ENCODE measurements at regions not wholly inside any gene's neighbourhood (a gene's known extent, or its start where the extent isn't known, plus 50 kb on each side); places are given as distances from the start of the nearest gene placed in this dataset.

DNA sequence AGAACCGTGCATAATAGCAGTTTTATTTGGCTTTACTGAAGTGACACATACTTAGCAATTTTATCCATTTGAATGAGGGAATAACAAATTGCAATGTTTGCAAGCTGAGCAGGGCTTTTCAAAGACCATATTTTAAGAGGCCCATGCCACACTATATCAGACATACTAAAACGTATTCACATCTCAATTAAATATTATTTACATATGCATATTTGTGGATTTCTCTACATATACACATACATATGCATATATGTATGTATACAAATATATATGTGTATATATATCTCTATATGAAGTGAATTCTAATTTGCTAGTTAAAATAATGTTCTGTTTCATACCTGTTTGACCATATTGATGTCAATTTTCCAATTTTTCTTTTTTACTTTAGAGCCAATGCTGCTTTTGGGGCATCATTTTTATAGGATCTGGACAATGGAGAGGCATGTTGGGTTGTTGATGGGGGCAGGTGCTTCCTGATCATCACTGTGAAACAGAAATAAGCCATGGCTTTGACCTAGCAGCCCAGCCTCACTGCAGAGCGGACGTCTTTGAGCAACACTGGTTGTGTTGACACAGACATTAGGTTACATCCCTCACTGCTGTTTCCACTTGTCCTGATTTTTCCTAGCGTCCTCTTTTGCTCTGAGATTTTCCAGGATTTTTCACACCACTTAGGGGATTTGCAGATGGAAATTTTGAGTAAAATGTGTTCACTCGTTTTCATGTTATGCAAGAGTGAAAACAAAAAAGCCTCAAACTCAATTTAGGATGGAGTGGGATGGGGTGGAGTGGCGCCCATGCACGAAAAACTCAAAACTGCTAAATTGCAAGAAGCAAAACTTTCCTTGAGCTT, 56.9 kb downstream of the RDH14 start:
- TF ChIP-seq, protein P1, sequence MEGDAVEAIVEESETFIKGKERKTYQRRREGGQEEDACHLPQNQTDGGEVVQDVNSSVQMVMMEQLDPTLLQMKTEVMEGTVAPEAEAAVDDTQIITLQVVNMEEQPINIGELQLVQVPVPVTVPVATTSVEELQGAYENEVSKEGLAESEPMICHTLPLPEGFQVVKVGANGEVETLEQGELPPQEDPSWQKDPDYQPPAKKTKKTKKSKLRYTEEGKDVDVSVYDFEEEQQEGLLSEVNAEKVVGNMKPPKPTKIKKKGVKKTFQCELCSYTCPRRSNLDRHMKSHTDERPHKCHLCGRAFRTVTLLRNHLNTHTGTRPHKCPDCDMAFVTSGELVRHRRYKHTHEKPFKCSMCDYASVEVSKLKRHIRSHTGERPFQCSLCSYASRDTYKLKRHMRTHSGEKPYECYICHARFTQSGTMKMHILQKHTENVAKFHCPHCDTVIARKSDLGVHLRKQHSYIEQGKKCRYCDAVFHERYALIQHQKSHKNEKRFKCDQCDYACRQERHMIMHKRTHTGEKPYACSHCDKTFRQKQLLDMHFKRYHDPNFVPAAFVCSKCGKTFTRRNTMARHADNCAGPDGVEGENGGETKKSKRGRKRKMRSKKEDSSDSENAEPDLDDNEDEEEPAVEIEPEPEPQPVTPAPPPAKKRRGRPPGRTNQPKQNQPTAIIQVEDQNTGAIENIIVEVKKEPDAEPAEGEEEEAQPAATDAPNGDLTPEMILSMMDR (IDR thresholded peaks at IDR 0.05; ENCODE audit: borderline replicate concordance, control extremely low read depth, extremely low read depth, insufficient read depth, missing control alignments) = no peak
- DNase-seq (ENCODE audit: low spot score) = no peak
- in situ Hi-C loops (cut with MboI; ENCODE audit: low sequenced_read_pairs, unreplicated experiment) = loop anchor here (25.0 kb wide), 1 partner anchor 859 kb away; the partner anchor contains the start of gene OSR1

DNA sequence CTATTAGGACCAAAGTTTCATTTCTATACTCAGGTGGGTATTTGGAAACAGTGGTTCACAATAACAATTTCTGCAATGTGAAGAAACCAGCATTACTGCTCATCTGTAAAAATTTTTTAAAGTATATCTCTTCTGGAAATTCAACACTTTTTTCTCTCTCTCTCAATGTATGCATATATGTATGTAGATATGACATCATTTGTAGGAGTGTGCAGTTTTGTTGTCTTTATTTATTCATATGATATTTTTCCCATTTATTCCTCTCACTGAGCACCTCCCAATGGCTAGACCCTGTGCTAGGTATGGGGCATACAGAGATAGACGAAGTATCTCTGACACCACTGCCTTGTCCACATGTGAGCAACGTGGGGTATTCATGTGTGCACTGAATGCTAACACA, 58.3 kb downstream of the RDH14 start:
- in situ Hi-C loops (cut with MboI; ENCODE audit: low sequenced_read_pairs, unreplicated experiment) = loop anchor here (25.0 kb wide), 1 partner anchor 860 kb away; the partner anchor contains the start of gene OSR1
- TF ChIP-seq, protein P1 (IDR thresholded peaks at IDR 0.05; ENCODE audit: borderline replicate concordance, control extremely low read depth, extremely low read depth, insufficient read depth, missing control alignments) = no peak
- no peak for DNase-seq (ENCODE audit: low spot score)

DNA sequence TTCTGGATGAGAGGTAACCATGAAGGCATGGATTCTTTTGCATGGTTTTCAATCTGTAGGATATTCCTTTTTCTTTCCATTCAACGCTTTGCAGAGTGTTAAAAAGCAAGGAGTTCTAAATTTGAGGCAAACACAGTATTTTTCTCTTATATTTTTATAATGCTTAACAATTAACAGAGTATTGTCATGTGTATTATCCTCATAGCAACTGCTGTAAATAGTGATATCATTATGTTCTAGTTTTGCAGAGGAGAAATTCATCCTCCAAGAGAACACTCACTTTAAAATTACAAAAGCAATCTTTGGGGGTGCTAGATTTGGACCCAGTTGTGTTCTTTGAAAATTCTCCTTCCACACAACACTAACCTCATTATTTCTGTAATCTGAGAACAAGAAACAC, 58.7 kb downstream of the RDH14 start:
- TF ChIP-seq, protein P1 (IDR thresholded peaks at IDR 0.05; ENCODE audit: borderline replicate concordance, control extremely low read depth, extremely low read depth, insufficient read depth, missing control alignments) = no peak
- in situ Hi-C loops (cut with MboI; ENCODE audit: low sequenced_read_pairs, unreplicated experiment) = loop anchor here (25.0 kb wide), 1 partner anchor 861 kb away; the partner anchor contains the start of gene OSR1
- DNase-seq (ENCODE audit: low spot score) = no peak

DNA sequence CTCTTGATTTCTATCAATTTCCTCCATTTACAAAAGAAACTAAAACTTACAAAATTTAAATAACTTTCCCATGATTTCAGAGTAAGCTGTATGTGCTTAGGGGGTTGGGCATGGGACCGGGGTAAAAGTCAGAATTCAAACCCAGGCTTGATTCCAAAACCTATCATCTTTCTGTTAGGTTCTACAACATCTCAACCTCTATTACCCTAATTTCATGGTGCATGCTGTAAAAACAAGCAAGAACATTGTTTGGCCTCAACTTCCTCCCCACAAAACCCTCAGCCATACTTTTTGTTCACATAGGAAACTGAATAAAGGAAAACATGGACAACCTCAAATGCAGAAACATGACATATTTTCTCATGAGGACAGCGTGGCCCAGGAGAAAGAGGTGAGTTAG, 59.3 kb downstream of the RDH14 start:
- no peak for DNase-seq (ENCODE audit: low spot score)
- TF ChIP-seq, protein P1 (IDR thresholded peaks at IDR 0.05; ENCODE audit: borderline replicate concordance, control extremely low read depth, extremely low read depth, insufficient read depth, missing control alignments) = no peak
- in situ Hi-C loops (cut with MboI; ENCODE audit: low sequenced_read_pairs, unreplicated experiment) = loop anchor here (25.0 kb wide), 1 partner anchor 861 kb away; the partner anchor contains the start of gene OSR1

DNA sequence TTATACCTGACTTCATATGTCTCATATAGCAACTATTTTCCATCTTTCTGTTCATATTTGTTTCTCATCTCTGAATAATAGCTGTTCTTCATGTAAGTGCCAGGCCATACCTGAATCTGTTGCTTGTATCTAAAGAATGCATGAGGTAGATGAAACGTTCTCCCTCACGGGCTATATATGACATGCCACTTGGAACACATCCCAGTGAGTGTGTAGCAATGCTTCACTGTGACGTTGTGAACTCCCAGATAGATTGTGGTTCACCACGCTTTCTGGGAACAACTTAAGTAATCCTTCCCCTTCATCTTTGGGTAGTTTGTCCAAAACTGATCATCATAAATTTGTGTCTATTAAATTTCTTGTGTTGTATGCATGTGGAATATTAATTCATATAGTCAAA, 60.1 kb downstream of the RDH14 start:
- DNase-seq (ENCODE audit: low spot score) = no peak
- in situ Hi-C loops (cut with MboI; ENCODE audit: low sequenced_read_pairs, unreplicated experiment) = loop anchor here (25.0 kb wide), 1 partner anchor 862 kb away; the partner anchor contains the start of gene OSR1
- TF ChIP-seq, protein P1 (IDR thresholded peaks at IDR 0.05; ENCODE audit: borderline replicate concordance, control extremely low read depth, extremely low read depth, insufficient read depth, missing control alignments) = no peak

DNA sequence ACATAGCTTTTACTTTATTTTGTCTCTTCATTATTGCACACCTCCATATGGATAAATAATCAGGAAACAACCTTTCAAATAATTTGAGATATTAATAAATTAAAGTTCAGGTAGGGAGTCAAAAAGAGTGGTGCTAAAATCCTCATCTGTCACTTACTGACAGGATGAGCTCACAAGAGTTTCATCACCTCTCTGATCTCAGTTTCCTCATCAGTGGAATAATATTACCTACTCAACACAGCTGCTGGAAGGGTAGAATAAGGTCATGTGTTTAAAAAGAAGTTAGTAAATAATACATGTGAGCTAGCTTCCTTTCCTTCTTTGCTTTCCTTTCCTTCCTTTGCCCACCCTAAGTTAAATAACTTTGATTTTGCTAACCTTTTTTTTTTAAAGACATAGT, 61.9 kb downstream of the RDH14 start:
- no peak for DNase-seq (ENCODE audit: low spot score)
- in situ Hi-C loops (cut with MboI; ENCODE audit: low sequenced_read_pairs, unreplicated experiment) = no loop called here
- TF ChIP-seq, protein P1 (IDR thresholded peaks at IDR 0.05; ENCODE audit: borderline replicate concordance, control extremely low read depth, extremely low read depth, insufficient read depth, missing control alignments) = no peak

All from GM13976 (cell line).